ENCODE measurements at regions not wholly inside any gene's neighbourhood (a gene's known extent, or its start where the extent isn't known, plus 50 kb on each side); places are given as distances from the start of the nearest gene placed in this dataset.

DNA sequence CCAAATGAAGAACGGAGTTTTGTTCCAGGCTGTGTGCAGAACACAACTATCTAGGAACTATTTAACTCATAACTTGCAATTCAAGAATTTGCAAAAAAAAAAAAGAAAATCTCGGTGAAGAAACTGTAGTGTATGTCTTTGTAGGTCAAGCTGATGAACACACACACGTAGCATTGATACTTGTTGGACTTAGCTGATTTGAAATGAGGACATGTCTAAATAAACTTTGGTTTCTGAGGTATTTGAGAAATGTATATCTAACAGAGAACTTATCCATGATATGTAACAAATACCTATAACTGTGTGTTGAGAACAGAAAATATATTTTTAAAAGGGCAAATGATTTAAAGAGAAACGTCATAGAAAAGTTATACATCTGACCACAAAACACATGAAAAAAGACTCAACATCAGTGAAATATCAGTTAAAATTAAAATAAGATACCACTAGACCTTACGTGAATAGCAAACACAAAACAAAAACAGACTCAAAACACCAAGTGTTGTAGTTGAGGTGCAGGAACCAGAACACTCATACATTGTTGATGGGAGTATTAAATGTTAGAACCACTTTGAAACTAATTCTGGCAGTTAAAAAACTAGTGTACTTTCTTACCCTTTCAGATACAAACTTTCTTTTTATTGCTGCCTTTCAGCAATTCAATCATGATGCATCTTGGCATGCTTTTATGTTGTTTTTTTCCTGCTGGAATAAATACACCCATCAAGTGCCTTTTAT is 1535.8 kb upstream of the PCDH10 start:
- Histone ChIP-seq H3K27me3 (no peaks in the 10 kb centered on the region), H3K36me3 (no peaks in the 10 kb centered on the region), H3K9me3 (no peaks in the 10 kb centered on the region), H3K4me3 (no peak overlapping the region), H3K4me1 (peaks cover 0 to 7% (median 0%) of the 10 kb centered on the region in 3 donors), H3K27ac (no peak overlapping the region)
- intact Hi-C loops (cut with DNase I): no loop called here
- no peak for TF ChIP-seq POLR2A (IDR thresholded peaks at IDR 0.05)
- TF ChIP-seq, protein P1, sequence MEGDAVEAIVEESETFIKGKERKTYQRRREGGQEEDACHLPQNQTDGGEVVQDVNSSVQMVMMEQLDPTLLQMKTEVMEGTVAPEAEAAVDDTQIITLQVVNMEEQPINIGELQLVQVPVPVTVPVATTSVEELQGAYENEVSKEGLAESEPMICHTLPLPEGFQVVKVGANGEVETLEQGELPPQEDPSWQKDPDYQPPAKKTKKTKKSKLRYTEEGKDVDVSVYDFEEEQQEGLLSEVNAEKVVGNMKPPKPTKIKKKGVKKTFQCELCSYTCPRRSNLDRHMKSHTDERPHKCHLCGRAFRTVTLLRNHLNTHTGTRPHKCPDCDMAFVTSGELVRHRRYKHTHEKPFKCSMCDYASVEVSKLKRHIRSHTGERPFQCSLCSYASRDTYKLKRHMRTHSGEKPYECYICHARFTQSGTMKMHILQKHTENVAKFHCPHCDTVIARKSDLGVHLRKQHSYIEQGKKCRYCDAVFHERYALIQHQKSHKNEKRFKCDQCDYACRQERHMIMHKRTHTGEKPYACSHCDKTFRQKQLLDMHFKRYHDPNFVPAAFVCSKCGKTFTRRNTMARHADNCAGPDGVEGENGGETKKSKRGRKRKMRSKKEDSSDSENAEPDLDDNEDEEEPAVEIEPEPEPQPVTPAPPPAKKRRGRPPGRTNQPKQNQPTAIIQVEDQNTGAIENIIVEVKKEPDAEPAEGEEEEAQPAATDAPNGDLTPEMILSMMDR (IDR thresholded peaks at IDR 0.05): no peak
- DNase-seq: no peak
- 67 to 77% methylated on average over 5 of the region's 5 CpGs for WGBS, 2 donors

DNA sequence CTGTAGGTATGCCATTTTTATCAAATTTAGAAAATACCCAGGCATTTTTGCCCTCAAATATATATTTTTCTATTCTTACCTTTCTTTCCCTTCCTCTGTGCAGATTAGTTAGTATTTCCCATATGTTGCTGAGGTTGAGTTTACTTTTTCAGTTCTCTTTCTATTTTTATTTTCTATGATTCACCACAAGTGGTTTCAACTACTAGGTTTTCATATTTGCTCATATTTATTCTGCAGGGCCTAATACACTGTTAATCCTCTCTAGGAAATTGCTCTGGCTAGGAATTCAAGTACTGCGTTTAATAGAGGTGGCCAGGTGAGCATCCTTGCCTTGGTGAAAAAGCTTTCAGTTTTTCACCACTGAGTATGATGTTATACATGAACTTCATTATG is 1535.3 kb upstream of the PCDH10 start:
- intact Hi-C loops (cut with DNase I): no loop called here
- WGBS, 2 donors: 69 to 75% methylated on average over 1 of the region's 1 CpG
- TF ChIP-seq POLR2A (IDR thresholded peaks at IDR 0.05): no peak
- TF ChIP-seq, protein P1 (IDR thresholded peaks at IDR 0.05): no peak

DNA sequence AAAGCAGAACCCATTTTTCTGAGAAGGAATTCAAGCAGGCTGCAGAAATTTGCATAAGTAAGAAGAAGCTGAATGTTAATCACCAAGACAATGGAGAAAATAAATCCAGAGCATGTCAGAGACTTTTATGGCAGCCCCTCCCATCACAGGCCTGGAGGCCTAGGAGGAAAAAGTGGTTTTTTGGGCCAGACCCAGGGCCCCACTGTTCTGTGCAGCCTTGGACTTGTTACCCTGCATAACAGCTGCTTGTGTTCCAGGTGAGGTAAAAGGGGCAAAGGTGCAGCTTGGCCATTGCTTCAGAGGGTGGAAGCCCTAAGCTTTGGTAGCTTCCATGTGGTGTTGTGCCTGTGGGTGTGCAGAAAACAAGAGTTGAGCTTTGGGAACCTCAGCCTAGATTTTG is 1516.2 kb upstream of the PCDH10 start:
- Histone ChIP-seq H3K4me1 (peaks cover 0 to 10% (median 0%) of the 10 kb centered on the region in 3 donors), H3K27ac (no peak overlapping the region), H3K36me3 (no peaks in the 10 kb centered on the region), H3K27me3 (no peaks in the 10 kb centered on the region), H3K9me3 (peaks cover 0 to 20% (median 0%) of the 10 kb centered on the region in 3 donors), H3K4me3 (no peak overlapping the region)
- intact Hi-C loops (cut with DNase I): no loop called here
- TF ChIP-seq, protein P1 (IDR thresholded peaks at IDR 0.05): no peak
- no peak for TF ChIP-seq POLR2A (IDR thresholded peaks at IDR 0.05)
- DNase-seq: no peak

More for the DNA sequence above, 1535.3 kb upstream of the PCDH10 start:
- H3K36me3 ChIP-seq: no peaks in the 10 kb centered on the region
- H3K4me1 ChIP-seq: peaks cover 0 to 7% (median 0%) of the 10 kb centered on the region in 3 donors
- no peak overlapping the region for H3K27ac ChIP-seq
- H3K4me3 ChIP-seq: no peak overlapping the region
- H3K27me3 ChIP-seq: no peaks in the 10 kb centered on the region
- H3K9me3 ChIP-seq: no peaks in the 10 kb centered on the region
- DNase-seq: no peak

DNA sequence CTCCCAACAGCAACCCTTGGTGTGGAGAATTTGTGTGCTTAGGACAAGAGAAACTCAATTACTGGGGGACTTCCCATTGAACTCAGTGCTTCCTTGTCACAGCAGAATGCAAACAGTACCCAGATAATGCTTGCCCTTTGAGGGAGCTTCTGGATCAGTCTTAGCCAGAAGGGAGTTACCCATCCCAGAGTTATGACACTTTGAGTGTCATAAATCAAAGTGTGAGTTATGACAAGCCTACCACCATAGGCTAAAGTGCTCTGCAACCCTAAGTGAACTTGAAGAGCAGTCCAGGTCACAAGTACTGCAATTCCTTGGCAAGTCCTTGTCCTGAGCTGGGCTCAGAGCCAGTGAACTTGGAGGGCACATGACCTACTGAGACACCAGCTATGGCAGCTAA is 1513.9 kb upstream of the PCDH10 start:
- Histone ChIP-seq H3K27ac (no peak overlapping the region), H3K4me3 (no peak overlapping the region)

DNA sequence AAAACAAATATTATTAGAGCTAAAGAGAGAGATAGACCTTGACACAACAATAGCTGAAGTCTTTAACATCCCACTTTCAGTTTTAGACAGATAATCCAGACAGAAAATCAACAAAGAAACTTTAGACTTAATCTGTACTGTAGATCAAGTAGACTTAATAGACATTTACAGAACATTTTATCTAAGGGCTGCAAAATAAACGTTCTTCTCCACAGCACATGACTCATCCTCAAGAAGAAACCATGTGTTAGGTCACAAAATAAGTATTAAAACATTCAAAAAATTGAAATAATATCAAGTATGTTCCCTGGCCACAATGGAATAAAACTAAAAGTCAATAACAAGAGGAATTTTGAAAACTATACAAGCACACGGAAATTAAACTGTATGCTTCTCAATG is 1510.3 kb upstream of the PCDH10 start:
- no peaks in the 10 kb centered on the region for H3K36me3 ChIP-seq
- intact Hi-C loops (cut with DNase I): no loop called here
- WGBS, 2 donors: 62 to 65% methylated on average over 2 of the region's 2 CpGs
- H3K4me1 ChIP-seq: peaks cover 0 to 15% (median 0%) of the 10 kb centered on the region in 3 donors
- TF ChIP-seq, protein P1 (IDR thresholded peaks at IDR 0.05): no peak
- TF ChIP-seq POLR2A (IDR thresholded peaks at IDR 0.05): no peak
- H3K27ac ChIP-seq: no peak overlapping the region
- no peaks in the 10 kb centered on the region for H3K27me3 ChIP-seq
- H3K4me3 ChIP-seq: no peak overlapping the region
- DNase-seq: no peak
- peaks cover 0 to 9% (median 0%) of the 10 kb centered on the region in 3 donors for H3K9me3 ChIP-seq

More for the DNA sequence above, 1513.9 kb upstream of the PCDH10 start:
- Histone ChIP-seq H3K36me3 (no peaks in the 10 kb centered on the region), H3K9me3 (peaks cover 0 to 20% (median 0%) of the 10 kb centered on the region in 3 donors), H3K27me3 (no peaks in the 10 kb centered on the region), H3K4me1 (peaks cover 0 to 15% (median 0%) of the 10 kb centered on the region in 3 donors)
- TF ChIP-seq, protein P1 (IDR thresholded peaks at IDR 0.05): no peak
- TF ChIP-seq POLR2A (IDR thresholded peaks at IDR 0.05): no peak
- intact Hi-C loops (cut with DNase I): no loop called here
- no peak for DNase-seq
